Neural cell (in vitro differentiated cells): ENCODE measurements at regions not wholly inside any gene's neighbourhood (a gene's known extent, or its start where the extent isn't known, plus 50 kb on each side); places are given as distances from the start of the nearest gene placed in this dataset.

Experiments used
- H2AFZ ChIP-seq: fragments of 200-600, 300-800 bp; sonication (generic), shearing (Covaris generic); 2 replicates; pipeline ENCODE4 v1.6.0; 2014; ENCODE audit warnings: low read depth, mild to moderate bottlenecking, antibody characterized with exemption, low read length, moderate library complexity
- H3F3A ChIP-seq: fragments of 200-600 bp; shearing (Covaris generic); 2 replicates; pipeline ENCODE4 v1.6.1; 2016; ENCODE audit warnings: mild to moderate bottlenecking, moderate library complexity, mixed read lengths, antibody characterized with exemption, low read length; ENCODE audit not compliant: insufficient read depth, poor library complexity, severe bottlenecking
- H3K27ac ChIP-seq: fragments of 200-600, 300-800 bp; sonication (generic), shearing (Covaris generic); 2 replicates; pipeline ENCODE4 v1.5.1; 2014; ENCODE audit warnings: mild to moderate bottlenecking, low read length, moderate library complexity
- H3K27me3 ChIP-seq: fragments of 300-800, 200-600 bp; sonication (generic), shearing (Covaris generic); 2 replicates; pipeline ENCODE4 v1.6.0; 2014; ENCODE audit warnings: mild to moderate bottlenecking, low read depth, low read length, moderate library complexity; ENCODE audit not compliant: insufficient read depth
- H3K36me3 ChIP-seq: fragments of 300-800, 200-600 bp; sonication (generic), shearing (Covaris generic); 2 replicates; pipeline ENCODE4 v1.5.1; 2014; ENCODE audit warnings: mild to moderate bottlenecking, antibody characterized with exemption, low read length, moderate library complexity; ENCODE audit not compliant: insufficient read depth
- H3K4me2 ChIP-seq: fragments of 300-800, 200-600 bp; sonication (generic), shearing (Covaris generic); 2 replicates; pipeline ENCODE4 v1.6.0; 2014; ENCODE audit warnings: mild to moderate bottlenecking, low read length
- H3K4me3 ChIP-seq: fragments of 300-800, 200-600 bp; sonication (generic), shearing (Covaris generic); 2 replicates; pipeline ENCODE4 v1.5.1; 2014; ENCODE audit warnings: mild to moderate bottlenecking, low read length, moderate library complexity
- H3K79me2 ChIP-seq: fragments of 200-600 bp; shearing (Covaris generic); replicated peaks from 2 replicates; pipeline ENCODE4 v1.6.0; 2014; ENCODE audit warnings: mild to moderate bottlenecking, low read length, moderate library complexity; ENCODE audit not compliant: insufficient read depth
- H3K9ac ChIP-seq: fragments of 300-800, 200-600 bp; sonication (generic), shearing (Covaris generic); 2 replicates; pipeline ENCODE4 v1.6.1; 2016; ENCODE audit warnings: mild to moderate bottlenecking, low read length, mixed read lengths
- H3K9me2 ChIP-seq: fragments of 200-600 bp; shearing (Covaris generic); 2 replicates; pipeline ENCODE4 v1.6.1; 2016; ENCODE audit warnings: mild to moderate bottlenecking, low read length, mixed read lengths; ENCODE audit not compliant: insufficient read depth
- H3K9me3 ChIP-seq: fragments of 200-600, 300-800 bp; sonication (generic), shearing (Covaris generic); 2 replicates; pipeline ENCODE4 v1.6.1; 2016; ENCODE audit warnings: mild to moderate bottlenecking, mixed run types, low read length, moderate library complexity, mixed read lengths
- H4K20me1 ChIP-seq: fragments of 200-600 bp; shearing (Covaris generic); 2 replicates; pipeline ENCODE4 v1.6.1; 2016; ENCODE audit warnings: mild to moderate bottlenecking, mixed run types; ENCODE audit not compliant: insufficient read depth
- EP300 ChIP-seq: fragments of 450-650 bp; conservative IDR thresholded peaks from 2 replicates; pipeline ENCODE4 v1.6.1; 2014; ENCODE audit warnings: antibody characterized with exemption, mild to moderate bottlenecking, moderate library complexity; ENCODE audit not compliant: poor library complexity, severe bottlenecking
- EZH2 ChIP-seq: fragments of 200-600, 300-800 bp; shearing (Covaris generic), sonication (generic); IDR thresholded peaks from 2 replicates; pipeline ENCODE4 v1.6.1; 2014; ENCODE audit warnings: antibody characterized with exemption, low read length, borderline replicate concordance, mild to moderate bottlenecking; ENCODE audit not compliant: insufficient read depth, poor library complexity, severe bottlenecking
- MXI1 ChIP-seq: fragments of 450-650 bp; conservative IDR thresholded peaks from 2 replicates; pipeline ENCODE4 v1.6.1; 2014; ENCODE audit warnings: antibody characterized with exemption, mild to moderate bottlenecking; ENCODE audit not compliant: poor library complexity, severe bottlenecking
- POLR2AphosphoS5 ChIP-seq: IDR thresholded peaks from 2 replicates; pipeline ENCODE4 v1.6.1; 2012
- RAD21 ChIP-seq: fragments of 450-650 bp; conservative IDR thresholded peaks from 2 replicates; pipeline ENCODE4 v1.6.1; 2014; ENCODE audit warnings: antibody characterized with exemption, mild to moderate bottlenecking, moderate library complexity
- SMC3 ChIP-seq: fragments of 450-650 bp; conservative IDR thresholded peaks from 2 replicates; pipeline ENCODE4 v1.6.1; 2014; ENCODE audit warnings: antibody characterized with exemption, mild to moderate bottlenecking, moderate library complexity; ENCODE audit not compliant: poor library complexity
- TAF1 ChIP-seq: IDR thresholded peaks from 2 replicates; pipeline ENCODE4 v1.6.1; 2012; ENCODE audit warnings: low read depth
- TF ChIP-seq, protein P1 (sequence below): IDR thresholded peaks from 2 replicates; pipeline ENCODE4 v1.6.1; 2012; ENCODE audit warnings: borderline replicate concordance
- TF ChIP-seq, protein P2 (sequence below): fragments of 450-650 bp; IDR thresholded peaks from 2 replicates; pipeline ENCODE4 v1.5.1; 2014; ENCODE audit warnings: antibody characterized with exemption, mild to moderate bottlenecking, moderate library complexity; ENCODE audit not compliant: poor library complexity, severe bottlenecking

DNA sequence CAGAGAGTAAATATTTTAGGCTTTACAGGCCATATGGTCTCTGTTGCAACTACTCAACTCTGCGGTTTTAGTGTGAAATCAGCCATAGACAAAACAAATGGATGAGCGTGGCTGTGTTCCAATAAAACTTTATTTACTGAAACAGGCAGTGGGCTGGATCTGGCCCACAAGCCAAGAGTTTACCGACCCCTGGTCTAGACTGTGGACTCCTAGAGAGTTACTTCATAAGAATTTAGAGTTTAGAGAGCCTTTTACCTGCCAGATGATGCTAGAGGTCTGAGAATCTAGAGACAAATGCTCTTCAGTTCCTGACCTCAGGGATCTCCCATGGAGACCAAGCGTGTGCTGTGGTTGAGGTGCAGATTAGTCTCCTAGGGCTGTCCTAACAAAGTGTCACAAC is 174.8 kb downstream of the PTEN start:
- Histone ChIP-seq H3K27me3 (no peaks in the 10 kb centered on the region), H3K4me3 (no peak overlapping the region), H4K20me1 (no peaks in the 10 kb centered on the region), H3K36me3 (no peaks in the 10 kb centered on the region), H3K9me3 (no peaks in the 10 kb centered on the region), H3F3A (no peaks in the 10 kb centered on the region), H3K9me2 (no peaks in the 10 kb centered on the region), H3K79me2 (no peaks in the 10 kb centered on the region), H2AFZ (no peak overlapping the region), H3K4me2 (no peak overlapping the region), H3K27ac (no peak overlapping the region), H3K9ac (no peak overlapping the region)
- TF ChIP-seq, protein P1, sequence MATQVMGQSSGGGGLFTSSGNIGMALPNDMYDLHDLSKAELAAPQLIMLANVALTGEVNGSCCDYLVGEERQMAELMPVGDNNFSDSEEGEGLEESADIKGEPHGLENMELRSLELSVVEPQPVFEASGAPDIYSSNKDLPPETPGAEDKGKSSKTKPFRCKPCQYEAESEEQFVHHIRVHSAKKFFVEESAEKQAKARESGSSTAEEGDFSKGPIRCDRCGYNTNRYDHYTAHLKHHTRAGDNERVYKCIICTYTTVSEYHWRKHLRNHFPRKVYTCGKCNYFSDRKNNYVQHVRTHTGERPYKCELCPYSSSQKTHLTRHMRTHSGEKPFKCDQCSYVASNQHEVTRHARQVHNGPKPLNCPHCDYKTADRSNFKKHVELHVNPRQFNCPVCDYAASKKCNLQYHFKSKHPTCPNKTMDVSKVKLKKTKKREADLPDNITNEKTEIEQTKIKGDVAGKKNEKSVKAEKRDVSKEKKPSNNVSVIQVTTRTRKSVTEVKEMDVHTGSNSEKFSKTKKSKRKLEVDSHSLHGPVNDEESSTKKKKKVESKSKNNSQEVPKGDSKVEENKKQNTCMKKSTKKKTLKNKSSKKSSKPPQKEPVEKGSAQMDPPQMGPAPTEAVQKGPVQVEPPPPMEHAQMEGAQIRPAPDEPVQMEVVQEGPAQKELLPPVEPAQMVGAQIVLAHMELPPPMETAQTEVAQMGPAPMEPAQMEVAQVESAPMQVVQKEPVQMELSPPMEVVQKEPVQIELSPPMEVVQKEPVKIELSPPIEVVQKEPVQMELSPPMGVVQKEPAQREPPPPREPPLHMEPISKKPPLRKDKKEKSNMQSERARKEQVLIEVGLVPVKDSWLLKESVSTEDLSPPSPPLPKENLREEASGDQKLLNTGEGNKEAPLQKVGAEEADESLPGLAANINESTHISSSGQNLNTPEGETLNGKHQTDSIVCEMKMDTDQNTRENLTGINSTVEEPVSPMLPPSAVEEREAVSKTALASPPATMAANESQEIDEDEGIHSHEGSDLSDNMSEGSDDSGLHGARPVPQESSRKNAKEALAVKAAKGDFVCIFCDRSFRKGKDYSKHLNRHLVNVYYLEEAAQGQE = no peak

DNA sequence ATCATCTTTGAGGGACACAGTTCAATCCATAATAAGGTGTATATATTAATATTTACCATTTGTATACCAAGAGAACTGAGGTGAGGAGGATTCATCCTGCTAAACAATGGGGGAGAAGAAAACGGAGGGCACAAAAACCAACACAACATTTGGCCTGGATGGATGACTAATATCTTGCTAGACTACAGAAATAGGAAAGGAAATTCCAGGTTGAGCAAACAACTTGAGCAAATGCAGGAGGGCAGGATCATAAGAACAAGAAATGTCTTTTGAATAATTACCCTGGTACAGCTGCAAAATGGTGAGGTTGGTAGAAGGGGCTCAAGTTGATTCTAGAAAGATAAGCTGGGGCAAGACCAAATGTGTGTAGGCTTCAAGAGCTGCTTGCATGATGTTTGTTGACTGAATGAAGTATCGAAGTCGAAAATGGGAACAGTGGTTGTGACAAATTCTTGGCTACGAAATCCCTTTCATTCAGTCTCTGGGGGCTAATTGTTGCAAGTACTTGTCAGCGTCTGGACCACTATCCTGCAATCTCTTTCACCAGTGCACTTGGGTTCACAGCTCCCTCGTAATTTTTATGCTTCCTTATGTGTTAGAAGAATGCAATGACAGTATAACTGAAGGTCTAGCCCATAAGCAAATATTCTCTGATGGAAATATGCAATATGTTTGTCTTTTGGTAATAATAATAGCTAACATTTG is 176.2 kb downstream of the PTEN start:
- no peaks in the 10 kb centered on the region for H3K36me3 ChIP-seq
- H3F3A ChIP-seq = no peaks in the 10 kb centered on the region
- no peak overlapping the region for H3K4me2 ChIP-seq
- H3K27me3 ChIP-seq = no peaks in the 10 kb centered on the region
- H3K9ac ChIP-seq = no peak overlapping the region
- no peaks in the 10 kb centered on the region for H3K9me3 ChIP-seq
- no peaks in the 10 kb centered on the region for H3K79me2 ChIP-seq
- H3K9me2 ChIP-seq = no peaks in the 10 kb centered on the region
- no peak overlapping the region for H3K27ac ChIP-seq
- no peak for TF ChIP-seq EP300
- no peak for TF ChIP-seq RAD21
- TF ChIP-seq POLR2AphosphoS5 = no peak
- no peak for TF ChIP-seq SMC3
- TF ChIP-seq TAF1 = no peak
- TF ChIP-seq, protein P1 = no peak
- TF ChIP-seq EZH2 = no peak
- TF ChIP-seq, protein P2, sequence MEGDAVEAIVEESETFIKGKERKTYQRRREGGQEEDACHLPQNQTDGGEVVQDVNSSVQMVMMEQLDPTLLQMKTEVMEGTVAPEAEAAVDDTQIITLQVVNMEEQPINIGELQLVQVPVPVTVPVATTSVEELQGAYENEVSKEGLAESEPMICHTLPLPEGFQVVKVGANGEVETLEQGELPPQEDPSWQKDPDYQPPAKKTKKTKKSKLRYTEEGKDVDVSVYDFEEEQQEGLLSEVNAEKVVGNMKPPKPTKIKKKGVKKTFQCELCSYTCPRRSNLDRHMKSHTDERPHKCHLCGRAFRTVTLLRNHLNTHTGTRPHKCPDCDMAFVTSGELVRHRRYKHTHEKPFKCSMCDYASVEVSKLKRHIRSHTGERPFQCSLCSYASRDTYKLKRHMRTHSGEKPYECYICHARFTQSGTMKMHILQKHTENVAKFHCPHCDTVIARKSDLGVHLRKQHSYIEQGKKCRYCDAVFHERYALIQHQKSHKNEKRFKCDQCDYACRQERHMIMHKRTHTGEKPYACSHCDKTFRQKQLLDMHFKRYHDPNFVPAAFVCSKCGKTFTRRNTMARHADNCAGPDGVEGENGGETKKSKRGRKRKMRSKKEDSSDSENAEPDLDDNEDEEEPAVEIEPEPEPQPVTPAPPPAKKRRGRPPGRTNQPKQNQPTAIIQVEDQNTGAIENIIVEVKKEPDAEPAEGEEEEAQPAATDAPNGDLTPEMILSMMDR = no peak
- no peak for TF ChIP-seq MXI1
- no peaks in the 10 kb centered on the region for H4K20me1 ChIP-seq
- H3K4me3 ChIP-seq = no peak overlapping the region
- H2AFZ ChIP-seq = no peak overlapping the region
